HEK293 (cell line): ENCODE measurements at regions not wholly inside any gene's neighbourhood (a gene's known extent, or its start where the extent isn't known, plus 50 kb on each side); places are given as distances from the start of the nearest gene placed in this dataset.

Experiments
- CTCF ChIP-seq: fragments of 450-650 bp; formaldehyde crosslinking; IDR thresholded peaks from 2 replicates; pipeline ENCODE4 v1.5.1; 2016; ENCODE audit warnings: missing biosample characterization, missing genetic modification characterization
- ZNF311 ChIP-seq: fragments of 450-650 bp; formaldehyde crosslinking; IDR thresholded peaks from 2 replicates; pipeline ENCODE4 v1.5.1; 2017; ENCODE audit warnings: missing biosample characterization, missing genetic modification characterization, borderline replicate concordance

- TF ChIP-seq ZNF311 (tag by site-specific recombination) (no peak), CTCF (tag by site-specific recombination) (no peak)
Observed at GRCh38 chr2:57725337-57725947, 321.2 kb upstream of the VRK2 start.
